ENCODE measurements at regions not wholly inside any gene's neighbourhood (a gene's known extent, or its start where the extent isn't known, plus 50 kb on each side); places are given as distances from the start of the nearest gene placed in this dataset.

GRCh38 chr4:100970414-100970813, 376.9 kb downstream of the PPP3CA start:
- Histone ChIP-seq H3K27ac (no peak overlapping the region), H3K9me3 (no peaks in the 10 kb centered on the region), H3K4me3 (no peak overlapping the region), H3K36me3 (no peaks in the 10 kb centered on the region), H3K4me1 (no peaks in the 10 kb centered on the region), H3K27me3 (no peaks in the 10 kb centered on the region)
- no peak for DNase-seq (ENCODE audit: low spot score in 2 of 2)
- TF ChIP-seq, protein P1, sequence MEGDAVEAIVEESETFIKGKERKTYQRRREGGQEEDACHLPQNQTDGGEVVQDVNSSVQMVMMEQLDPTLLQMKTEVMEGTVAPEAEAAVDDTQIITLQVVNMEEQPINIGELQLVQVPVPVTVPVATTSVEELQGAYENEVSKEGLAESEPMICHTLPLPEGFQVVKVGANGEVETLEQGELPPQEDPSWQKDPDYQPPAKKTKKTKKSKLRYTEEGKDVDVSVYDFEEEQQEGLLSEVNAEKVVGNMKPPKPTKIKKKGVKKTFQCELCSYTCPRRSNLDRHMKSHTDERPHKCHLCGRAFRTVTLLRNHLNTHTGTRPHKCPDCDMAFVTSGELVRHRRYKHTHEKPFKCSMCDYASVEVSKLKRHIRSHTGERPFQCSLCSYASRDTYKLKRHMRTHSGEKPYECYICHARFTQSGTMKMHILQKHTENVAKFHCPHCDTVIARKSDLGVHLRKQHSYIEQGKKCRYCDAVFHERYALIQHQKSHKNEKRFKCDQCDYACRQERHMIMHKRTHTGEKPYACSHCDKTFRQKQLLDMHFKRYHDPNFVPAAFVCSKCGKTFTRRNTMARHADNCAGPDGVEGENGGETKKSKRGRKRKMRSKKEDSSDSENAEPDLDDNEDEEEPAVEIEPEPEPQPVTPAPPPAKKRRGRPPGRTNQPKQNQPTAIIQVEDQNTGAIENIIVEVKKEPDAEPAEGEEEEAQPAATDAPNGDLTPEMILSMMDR (IDR thresholded peaks at IDR 0.05): no peak
- no peak for TF ChIP-seq POLR2A (IDR thresholded peaks at IDR 0.05)
- TF ChIP-seq POLR2AphosphoS5 (IDR thresholded peaks at IDR 0.05): no peak
- intact Hi-C loops (cut with DNase I; ENCODE audit: low total_unique reads): no loop called here

- Histone ChIP-seq H3K27ac (no peak overlapping the region), H3K4me1 (no peaks in the 10 kb centered on the region), H3K27me3 (no peaks in the 10 kb centered on the region), H3K4me3 (no peak overlapping the region), H3K36me3 (no peaks in the 10 kb centered on the region), H3K9me3 (no peaks in the 10 kb centered on the region)
- DNase-seq (ENCODE audit: low spot score in 2 of 2): no peak
- TF ChIP-seq, protein P1 (IDR thresholded peaks at IDR 0.05): no peak
- no peak for TF ChIP-seq POLR2AphosphoS5 (IDR thresholded peaks at IDR 0.05)
- no peak for TF ChIP-seq POLR2A (IDR thresholded peaks at IDR 0.05)
- intact Hi-C loops (cut with DNase I; ENCODE audit: low total_unique reads): no loop called here
These were observed 377.4 kb downstream of the PPP3CA start for GRCh38 chr4:100969925-100970324.

DNA sequence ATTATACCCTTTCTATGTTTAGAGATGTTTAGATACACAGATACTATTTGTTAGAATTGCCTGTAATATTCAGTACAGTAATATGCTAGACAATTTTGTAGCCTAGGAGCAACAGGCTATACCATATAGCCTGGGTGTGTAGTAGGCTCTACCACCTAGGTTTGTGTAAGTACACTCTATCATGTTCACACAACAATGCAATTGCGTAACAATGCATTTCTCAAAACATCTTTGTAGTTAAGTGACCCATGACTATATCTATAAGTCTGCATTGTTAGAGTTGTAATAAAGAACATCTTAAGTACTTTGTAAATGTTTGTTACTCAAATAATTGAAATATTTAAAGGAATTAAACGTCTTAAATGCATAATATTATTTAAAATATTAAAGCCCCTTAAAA, 379.3 kb downstream of the PPP3CA start:
- no peaks in the 10 kb centered on the region for H3K9me3 ChIP-seq
- no peak for DNase-seq (ENCODE audit: low spot score in 2 of 2)
- no peak for TF ChIP-seq POLR2A (IDR thresholded peaks at IDR 0.05)
- no peak for TF ChIP-seq POLR2AphosphoS5 (IDR thresholded peaks at IDR 0.05)
- TF ChIP-seq, protein P1 (IDR thresholded peaks at IDR 0.05): no peak
- H3K27me3 ChIP-seq: no peaks in the 10 kb centered on the region
- H3K27ac ChIP-seq: no peak overlapping the region
- no peaks in the 10 kb centered on the region for H3K4me1 ChIP-seq
- H3K36me3 ChIP-seq: no peaks in the 10 kb centered on the region
- no peak overlapping the region for H3K4me3 ChIP-seq
- intact Hi-C loops (cut with DNase I; ENCODE audit: low total_unique reads): no loop called here

- intact Hi-C loops (cut with DNase I; ENCODE audit: low total_unique reads): no loop called here
- Histone ChIP-seq H3K36me3 (no peaks in the 10 kb centered on the region), H3K27ac (no peak overlapping the region), H3K4me1 (no peaks in the 10 kb centered on the region), H3K9me3 (no peaks in the 10 kb centered on the region), H3K4me3 (no peak overlapping the region), H3K27me3 (no peaks in the 10 kb centered on the region)
- DNase-seq (ENCODE audit: low spot score in 2 of 2): no peak
- TF ChIP-seq POLR2A (IDR thresholded peaks at IDR 0.05) (no peak), POLR2AphosphoS5 (IDR thresholded peaks at IDR 0.05) (no peak)
- TF ChIP-seq, protein P1 (IDR thresholded peaks at IDR 0.05): no peak
These were observed 383.7 kb downstream of the PPP3CA start for GRCh38 chr4:100963627-100964026.

DNA sequence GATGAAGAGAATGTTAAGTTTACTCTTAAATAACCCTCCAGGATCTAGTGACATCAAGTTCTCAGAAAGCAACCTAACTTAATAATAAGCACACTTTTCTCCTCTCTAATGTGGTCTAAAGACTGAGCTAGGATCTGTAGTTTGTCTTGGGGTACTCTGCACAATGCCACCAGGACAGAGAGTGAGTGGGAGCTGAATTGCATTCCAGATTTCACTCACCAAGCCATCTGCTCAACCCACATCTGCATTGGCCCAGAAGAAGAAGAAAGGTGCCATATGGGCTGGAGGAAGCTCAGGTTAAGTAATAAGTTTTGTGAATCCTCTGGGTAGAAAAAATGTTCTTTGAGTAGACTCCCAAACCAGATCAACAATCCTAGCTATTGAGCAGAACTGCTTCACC, 384.6 kb downstream of the PPP3CA start:
- no peak for DNase-seq (ENCODE audit: low spot score in 2 of 2)
- H3K9me3 ChIP-seq: no peaks in the 10 kb centered on the region
- no peak overlapping the region for H3K27ac ChIP-seq
- no peaks in the 10 kb centered on the region for H3K27me3 ChIP-seq
- intact Hi-C loops (cut with DNase I; ENCODE audit: low total_unique reads): no loop called here
- no peak overlapping the region for H3K4me3 ChIP-seq
- H3K36me3 ChIP-seq: no peaks in the 10 kb centered on the region
- H3K4me1 ChIP-seq: no peaks in the 10 kb centered on the region
- TF ChIP-seq POLR2AphosphoS5 (IDR thresholded peaks at IDR 0.05) (no peak), POLR2A (IDR thresholded peaks at IDR 0.05) (no peak)
- TF ChIP-seq, protein P1 (IDR thresholded peaks at IDR 0.05): no peak

All from breast epithelium (tissue), 4 donors.